Liver (tissue), 7 donors: ENCODE measurements at regions not wholly inside any gene's neighbourhood (a gene's known extent, or its start where the extent isn't known, plus 50 kb on each side); places are given as distances from the start of the nearest gene placed in this dataset.

Source experiments
- DNase-seq: peaks from one replicate; pipeline ENCODE4 v3.0.0-alpha.2; 2017; ENCODE audit warnings: low spot score
- H3K27ac ChIP-seq, 2 donors: one replicate each; pipeline ENCODE4 v1.7.0; 2013; ENCODE audit warnings: inconsistent platforms in 2 of 2, low read length in 2 of 2, control low read depth in 1 of 2, low read depth in 1 of 2, mild to moderate bottlenecking in 1 of 2
- H3K27me3 ChIP-seq, 4 donors: one replicate each; pipeline versions ENCODE4 v1.6.1 to v1.7.0; 2013; ENCODE audit warnings: low read length in 3 of 4, inconsistent platforms in 1 of 4, mild to moderate bottlenecking in 1 of 4, moderate library complexity in 1 of 4; ENCODE audit not compliant: control insufficient read depth in 4 of 4, insufficient read depth in 4 of 4
- H3K36me3 ChIP-seq, 4 donors: one replicate each; pipeline versions ENCODE4 v1.6.1 to v1.7.0; 2013; ENCODE audit warnings: low read length in 3 of 4, mild to moderate bottlenecking in 3 of 4, low read depth in 1 of 4, moderate library complexity in 1 of 4; ENCODE audit not compliant: control insufficient read depth in 4 of 4, insufficient read depth in 3 of 4
- H3K4me1 ChIP-seq, 4 donors: one replicate each; pipeline versions ENCODE4 v1.6.1 to v1.7.0; 2013; ENCODE audit warnings: low read length in 3 of 4, mild to moderate bottlenecking in 3 of 4, moderate library complexity in 1 of 4; ENCODE audit not compliant: control insufficient read depth in 4 of 4, insufficient read depth in 4 of 4
- H3K4me3 ChIP-seq, 3 donors: one replicate each; pipeline versions ENCODE4 v1.6.1 to v1.7.0; 2013; ENCODE audit warnings: low read length in 3 of 3, control low read depth in 1 of 3, low read depth in 1 of 3, mild to moderate bottlenecking in 1 of 3
- H3K9ac ChIP-seq, 2 donors: one replicate each; pipeline ENCODE4 v1.7.0; 2013; ENCODE audit warnings: low read length in 2 of 2, mild to moderate bottlenecking in 2 of 2, moderate library complexity in 2 of 2, control low read depth in 1 of 2, low read depth in 1 of 2
- H3K9me3 ChIP-seq, 4 donors: one replicate each; pipeline versions ENCODE4 v1.6.1 to v1.7.0; 2013; ENCODE audit warnings: low read length in 3 of 4; ENCODE audit not compliant: control insufficient read depth in 4 of 4
- EGR1 ChIP-seq, 2 donors: IDR thresholded peaks; 2 replicates each; pipeline ENCODE4 v1.6.1; 2016 to 2018; ENCODE audit warnings: antibody characterized with exemption in 2 of 2, low read depth in 2 of 2
- FOXA1 ChIP-seq: IDR thresholded peaks from 2 replicates; pipeline ENCODE4 v1.6.1; 2016; ENCODE audit warnings: antibody characterized with exemption
- FOXA2 ChIP-seq: IDR thresholded peaks from 2 replicates; pipeline ENCODE4 v1.6.1; 2016; ENCODE audit warnings: antibody characterized with exemption
- HNF4A ChIP-seq, 2 donors: conservative IDR thresholded peaks; 2 replicates each; pipeline ENCODE4 v1.6.1; 2016; ENCODE audit warnings: antibody characterized with exemption in 2 of 2, mild to moderate bottlenecking in 2 of 2
- HNF4G ChIP-seq: IDR thresholded peaks from 2 replicates; pipeline ENCODE4 v1.6.1; 2016; ENCODE audit warnings: antibody characterized with exemption
- JUND ChIP-seq, 2 donors: IDR thresholded peaks; 2 replicates each; pipeline ENCODE4 v1.6.1; 2016; ENCODE audit warnings: antibody characterized with exemption in 2 of 2
- NR2F2 ChIP-seq: IDR thresholded peaks from 2 replicates; pipeline ENCODE4 v1.6.1; 2016; ENCODE audit warnings: antibody characterized with exemption
- RAD21 ChIP-seq, 2 donors: IDR thresholded peaks; 2 replicates each; pipeline ENCODE4 v1.6.1; 2016; ENCODE audit warnings: antibody characterized with exemption in 2 of 2, mild to moderate bottlenecking in 2 of 2
- RXRA ChIP-seq, 2 donors: IDR thresholded peaks; 2 replicates each; pipeline ENCODE4 v1.6.1; 2017 to 2018; ENCODE audit warnings: antibody characterized with exemption in 2 of 2, mild to moderate bottlenecking in 1 of 2
- SP1 ChIP-seq: IDR thresholded peaks from 2 replicates; pipeline ENCODE4 v1.6.1; 2018; ENCODE audit warnings: antibody characterized with exemption, mild to moderate bottlenecking
- TAF1 ChIP-seq: conservative IDR thresholded peaks from 2 replicates; pipeline ENCODE4 v1.6.1; 2016; ENCODE audit warnings: antibody characterized with exemption, mild to moderate bottlenecking
- YY1 ChIP-seq: IDR thresholded peaks from 2 replicates; pipeline ENCODE4 v1.6.1; 2016; ENCODE audit warnings: antibody characterized with exemption, mild to moderate bottlenecking
- TF ChIP-seq, protein P1 (sequence below): IDR thresholded peaks from 2 replicates; pipeline ENCODE4 v1.6.1; 2016; ENCODE audit warnings: antibody characterized with exemption
- TF ChIP-seq, protein P2 (sequence below): IDR thresholded peaks from 2 replicates; pipeline ENCODE4 v1.6.1; 2016; ENCODE audit warnings: antibody characterized with exemption
- TF ChIP-seq, protein P3 (sequence below): IDR thresholded peaks from 2 replicates; pipeline ENCODE4 v1.6.1; 2016; ENCODE audit warnings: antibody characterized with exemption
- TF ChIP-seq, protein P4 (sequence below): fragments of 150-350 bp; IDR thresholded peaks from 2 replicates; pipeline ENCODE4 v1.5.1; 2017; ENCODE audit warnings: improper control_type of control experiment, low read depth, low read length; ENCODE audit not compliant: missing input control
- TF ChIP-seq, protein P5 (sequence below): IDR thresholded peaks from 2 replicates; pipeline ENCODE4 v1.6.1; 2016; ENCODE audit warnings: antibody characterized with exemption, mild to moderate bottlenecking
- donor health status: healthy.
- donor health status: healthy.
- donor health status: healthy.
- donor health status: healthy.

DNA sequence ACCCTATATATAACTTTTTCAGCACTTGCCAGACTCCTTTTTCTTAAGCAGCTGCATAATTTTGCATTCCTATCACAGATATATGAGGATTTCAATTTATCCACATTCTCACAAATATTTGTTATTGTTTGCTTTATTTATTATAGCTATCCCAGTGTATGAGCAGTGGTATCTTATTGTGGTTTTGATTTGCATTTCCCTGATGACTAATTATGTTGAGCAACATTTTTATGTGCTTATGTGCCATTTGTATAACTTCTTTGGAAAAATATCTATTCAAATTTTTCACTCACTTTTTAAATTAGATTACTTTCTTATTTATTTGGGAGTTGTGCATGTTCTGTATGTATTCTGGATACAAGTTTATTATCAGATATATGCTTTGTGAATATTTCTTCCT, 361.9 kb downstream of the KCTD8 start (continued):
- TF ChIP-seq, protein P1, sequence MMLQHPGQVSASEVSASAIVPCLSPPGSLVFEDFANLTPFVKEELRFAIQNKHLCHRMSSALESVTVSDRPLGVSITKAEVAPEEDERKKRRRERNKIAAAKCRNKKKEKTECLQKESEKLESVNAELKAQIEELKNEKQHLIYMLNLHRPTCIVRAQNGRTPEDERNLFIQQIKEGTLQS = no peak
- TF ChIP-seq, protein P2, sequence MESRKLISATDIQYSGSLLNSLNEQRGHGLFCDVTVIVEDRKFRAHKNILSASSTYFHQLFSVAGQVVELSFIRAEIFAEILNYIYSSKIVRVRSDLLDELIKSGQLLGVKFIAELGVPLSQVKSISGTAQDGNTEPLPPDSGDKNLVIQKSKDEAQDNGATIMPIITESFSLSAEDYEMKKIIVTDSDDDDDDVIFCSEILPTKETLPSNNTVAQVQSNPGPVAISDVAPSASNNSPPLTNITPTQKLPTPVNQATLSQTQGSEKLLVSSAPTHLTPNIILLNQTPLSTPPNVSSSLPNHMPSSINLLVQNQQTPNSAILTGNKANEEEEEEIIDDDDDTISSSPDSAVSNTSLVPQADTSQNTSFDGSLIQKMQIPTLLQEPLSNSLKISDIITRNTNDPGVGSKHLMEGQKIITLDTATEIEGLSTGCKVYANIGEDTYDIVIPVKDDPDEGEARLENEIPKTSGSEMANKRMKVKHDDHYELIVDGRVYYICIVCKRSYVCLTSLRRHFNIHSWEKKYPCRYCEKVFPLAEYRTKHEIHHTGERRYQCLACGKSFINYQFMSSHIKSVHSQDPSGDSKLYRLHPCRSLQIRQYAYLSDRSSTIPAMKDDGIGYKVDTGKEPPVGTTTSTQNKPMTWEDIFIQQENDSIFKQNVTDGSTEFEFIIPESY = no peak

DNA sequence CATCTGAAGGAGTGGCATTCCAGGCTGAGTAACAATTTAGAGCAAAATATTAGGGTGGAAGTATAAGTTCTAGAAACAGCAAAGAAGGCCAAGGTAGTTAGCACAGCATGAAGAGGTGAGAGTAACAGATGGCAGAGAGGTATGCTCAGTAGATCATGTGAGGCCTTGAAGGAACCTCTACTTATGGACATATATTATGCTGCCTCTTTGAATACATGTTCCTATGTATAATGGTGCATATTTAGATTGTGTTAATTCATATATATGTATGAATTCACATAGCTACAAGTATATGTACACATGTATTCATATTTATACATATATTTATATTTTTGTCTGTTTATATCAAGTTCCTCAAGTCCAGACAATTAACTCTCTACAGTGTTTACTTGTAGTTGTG, 355.2 kb downstream of the KCTD8 start:
- no peak for DNase-seq
- TF ChIP-seq, protein P3, sequence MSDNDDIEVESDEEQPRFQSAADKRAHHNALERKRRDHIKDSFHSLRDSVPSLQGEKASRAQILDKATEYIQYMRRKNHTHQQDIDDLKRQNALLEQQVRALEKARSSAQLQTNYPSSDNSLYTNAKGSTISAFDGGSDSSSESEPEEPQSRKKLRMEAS = no peak
- TF ChIP-seq EGR1 (IDR thresholded peaks at IDR 0.05; ENCODE audit: low read depth in 2 of 2) (no peak), NR2F2 (no peak), RAD21 (IDR thresholded peaks at IDR 0.05) (no peak), FOXA1 (no peak), TAF1 (no peak), JUND (IDR thresholded peaks at IDR 0.05) (no peak), YY1 (no peak), RXRA (IDR thresholded peaks at IDR 0.05) (no peak), HNF4G (no peak), FOXA2 (no peak), HNF4A (conservative IDR thresholded peaks at IDR 0.05) (no peak), SP1 (no peak)
- TF ChIP-seq, protein P2 = no peak
- TF ChIP-seq, protein P4, sequence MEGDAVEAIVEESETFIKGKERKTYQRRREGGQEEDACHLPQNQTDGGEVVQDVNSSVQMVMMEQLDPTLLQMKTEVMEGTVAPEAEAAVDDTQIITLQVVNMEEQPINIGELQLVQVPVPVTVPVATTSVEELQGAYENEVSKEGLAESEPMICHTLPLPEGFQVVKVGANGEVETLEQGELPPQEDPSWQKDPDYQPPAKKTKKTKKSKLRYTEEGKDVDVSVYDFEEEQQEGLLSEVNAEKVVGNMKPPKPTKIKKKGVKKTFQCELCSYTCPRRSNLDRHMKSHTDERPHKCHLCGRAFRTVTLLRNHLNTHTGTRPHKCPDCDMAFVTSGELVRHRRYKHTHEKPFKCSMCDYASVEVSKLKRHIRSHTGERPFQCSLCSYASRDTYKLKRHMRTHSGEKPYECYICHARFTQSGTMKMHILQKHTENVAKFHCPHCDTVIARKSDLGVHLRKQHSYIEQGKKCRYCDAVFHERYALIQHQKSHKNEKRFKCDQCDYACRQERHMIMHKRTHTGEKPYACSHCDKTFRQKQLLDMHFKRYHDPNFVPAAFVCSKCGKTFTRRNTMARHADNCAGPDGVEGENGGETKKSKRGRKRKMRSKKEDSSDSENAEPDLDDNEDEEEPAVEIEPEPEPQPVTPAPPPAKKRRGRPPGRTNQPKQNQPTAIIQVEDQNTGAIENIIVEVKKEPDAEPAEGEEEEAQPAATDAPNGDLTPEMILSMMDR = no peak
- TF ChIP-seq, protein P5, sequence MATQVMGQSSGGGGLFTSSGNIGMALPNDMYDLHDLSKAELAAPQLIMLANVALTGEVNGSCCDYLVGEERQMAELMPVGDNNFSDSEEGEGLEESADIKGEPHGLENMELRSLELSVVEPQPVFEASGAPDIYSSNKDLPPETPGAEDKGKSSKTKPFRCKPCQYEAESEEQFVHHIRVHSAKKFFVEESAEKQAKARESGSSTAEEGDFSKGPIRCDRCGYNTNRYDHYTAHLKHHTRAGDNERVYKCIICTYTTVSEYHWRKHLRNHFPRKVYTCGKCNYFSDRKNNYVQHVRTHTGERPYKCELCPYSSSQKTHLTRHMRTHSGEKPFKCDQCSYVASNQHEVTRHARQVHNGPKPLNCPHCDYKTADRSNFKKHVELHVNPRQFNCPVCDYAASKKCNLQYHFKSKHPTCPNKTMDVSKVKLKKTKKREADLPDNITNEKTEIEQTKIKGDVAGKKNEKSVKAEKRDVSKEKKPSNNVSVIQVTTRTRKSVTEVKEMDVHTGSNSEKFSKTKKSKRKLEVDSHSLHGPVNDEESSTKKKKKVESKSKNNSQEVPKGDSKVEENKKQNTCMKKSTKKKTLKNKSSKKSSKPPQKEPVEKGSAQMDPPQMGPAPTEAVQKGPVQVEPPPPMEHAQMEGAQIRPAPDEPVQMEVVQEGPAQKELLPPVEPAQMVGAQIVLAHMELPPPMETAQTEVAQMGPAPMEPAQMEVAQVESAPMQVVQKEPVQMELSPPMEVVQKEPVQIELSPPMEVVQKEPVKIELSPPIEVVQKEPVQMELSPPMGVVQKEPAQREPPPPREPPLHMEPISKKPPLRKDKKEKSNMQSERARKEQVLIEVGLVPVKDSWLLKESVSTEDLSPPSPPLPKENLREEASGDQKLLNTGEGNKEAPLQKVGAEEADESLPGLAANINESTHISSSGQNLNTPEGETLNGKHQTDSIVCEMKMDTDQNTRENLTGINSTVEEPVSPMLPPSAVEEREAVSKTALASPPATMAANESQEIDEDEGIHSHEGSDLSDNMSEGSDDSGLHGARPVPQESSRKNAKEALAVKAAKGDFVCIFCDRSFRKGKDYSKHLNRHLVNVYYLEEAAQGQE = no peak
- TF ChIP-seq, protein P1 = no peak
- H3K9me3 ChIP-seq = no peaks in the 10 kb centered on the region

More for the DNA sequence above, 355.2 kb downstream of the KCTD8 start:
- no peak overlapping the region for H3K27ac ChIP-seq
- H3K4me1 ChIP-seq = no peaks in the 10 kb centered on the region
- no peak overlapping the region for H3K9ac ChIP-seq
- H3K36me3 ChIP-seq = no peaks in the 10 kb centered on the region
- no peaks in the 10 kb centered on the region for H3K27me3 ChIP-seq
- no peak overlapping the region for H3K4me3 ChIP-seq
